ENCODE measurements at regions not wholly inside any gene's neighbourhood (a gene's known extent, or its start where the extent isn't known, plus 50 kb on each side); places are given as distances from the start of the nearest gene placed in this dataset.

DNA sequence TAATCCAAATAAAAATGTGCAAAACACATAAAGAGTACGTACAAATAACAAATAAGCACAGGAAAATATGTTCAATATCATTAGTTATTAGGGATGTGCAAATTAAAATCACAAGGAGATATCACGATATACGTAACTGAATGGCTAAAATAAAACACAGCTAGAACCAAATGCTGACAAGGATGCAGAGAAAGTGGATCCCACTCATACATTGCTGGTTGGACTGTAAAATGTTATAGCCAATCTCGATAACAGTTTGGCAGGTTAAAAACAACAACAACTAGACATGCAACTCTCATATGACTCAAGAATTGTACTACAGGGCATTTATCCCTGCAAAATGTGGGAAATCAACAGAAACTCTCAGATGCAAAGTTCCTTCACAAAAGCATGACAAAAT lies 553.9 kb downstream of the ADCYAP1 start:
- no peak for DNase-seq (ENCODE audit: low read depth)
- TF ChIP-seq, protein P1, sequence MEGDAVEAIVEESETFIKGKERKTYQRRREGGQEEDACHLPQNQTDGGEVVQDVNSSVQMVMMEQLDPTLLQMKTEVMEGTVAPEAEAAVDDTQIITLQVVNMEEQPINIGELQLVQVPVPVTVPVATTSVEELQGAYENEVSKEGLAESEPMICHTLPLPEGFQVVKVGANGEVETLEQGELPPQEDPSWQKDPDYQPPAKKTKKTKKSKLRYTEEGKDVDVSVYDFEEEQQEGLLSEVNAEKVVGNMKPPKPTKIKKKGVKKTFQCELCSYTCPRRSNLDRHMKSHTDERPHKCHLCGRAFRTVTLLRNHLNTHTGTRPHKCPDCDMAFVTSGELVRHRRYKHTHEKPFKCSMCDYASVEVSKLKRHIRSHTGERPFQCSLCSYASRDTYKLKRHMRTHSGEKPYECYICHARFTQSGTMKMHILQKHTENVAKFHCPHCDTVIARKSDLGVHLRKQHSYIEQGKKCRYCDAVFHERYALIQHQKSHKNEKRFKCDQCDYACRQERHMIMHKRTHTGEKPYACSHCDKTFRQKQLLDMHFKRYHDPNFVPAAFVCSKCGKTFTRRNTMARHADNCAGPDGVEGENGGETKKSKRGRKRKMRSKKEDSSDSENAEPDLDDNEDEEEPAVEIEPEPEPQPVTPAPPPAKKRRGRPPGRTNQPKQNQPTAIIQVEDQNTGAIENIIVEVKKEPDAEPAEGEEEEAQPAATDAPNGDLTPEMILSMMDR (IDR thresholded peaks at IDR 0.05; ENCODE audit: insufficient read depth, low read depth, low read length): no peak
- H3K4me3 ChIP-seq (ENCODE audit: low read depth, low read length): no peak overlapping the region

DNA sequence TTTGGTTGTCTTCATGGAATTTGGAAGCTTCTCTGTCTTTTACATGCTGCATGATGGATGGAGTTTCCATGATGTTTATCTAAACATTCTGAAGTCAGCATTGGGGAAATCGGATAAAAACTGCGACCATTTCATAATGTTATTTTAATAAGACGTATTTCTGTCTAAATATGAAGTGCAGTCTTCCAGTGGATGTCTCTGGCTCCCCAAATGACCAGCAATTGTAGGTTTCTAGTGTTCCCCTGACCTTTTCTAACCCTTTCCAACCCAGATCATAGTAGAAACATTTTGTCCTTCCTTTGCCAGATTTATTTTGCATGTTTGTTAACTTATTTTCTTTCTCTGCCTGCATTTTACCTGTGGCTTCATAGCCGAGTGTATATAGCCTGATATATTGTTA lies 559.3 kb downstream of the ADCYAP1 start:
- H3K4me3 ChIP-seq (ENCODE audit: low read depth, low read length): no peak overlapping the region
- DNase-seq (ENCODE audit: low read depth): no peak
- TF ChIP-seq, protein P1 (IDR thresholded peaks at IDR 0.05; ENCODE audit: insufficient read depth, low read depth, low read length): no peak

GRCh38 chr18:1464444-1465217 lies 560.0 kb downstream of the ADCYAP1 start:
- no peak overlapping the region for H3K4me3 ChIP-seq (ENCODE audit: low read depth, low read length)
- TF ChIP-seq, protein P1 (IDR thresholded peaks at IDR 0.05; ENCODE audit: insufficient read depth, low read depth, low read length): no peak
- DNase-seq (ENCODE audit: low read depth): no peak

GRCh38 chr18:1466035-1466434 lies 561.4 kb downstream of the ADCYAP1 start:
- H3K4me3 ChIP-seq (ENCODE audit: low read depth, low read length): no peak overlapping the region
- no peak for DNase-seq (ENCODE audit: low read depth)
- TF ChIP-seq, protein P1 (IDR thresholded peaks at IDR 0.05; ENCODE audit: insufficient read depth, low read depth, low read length): no peak

DNA sequence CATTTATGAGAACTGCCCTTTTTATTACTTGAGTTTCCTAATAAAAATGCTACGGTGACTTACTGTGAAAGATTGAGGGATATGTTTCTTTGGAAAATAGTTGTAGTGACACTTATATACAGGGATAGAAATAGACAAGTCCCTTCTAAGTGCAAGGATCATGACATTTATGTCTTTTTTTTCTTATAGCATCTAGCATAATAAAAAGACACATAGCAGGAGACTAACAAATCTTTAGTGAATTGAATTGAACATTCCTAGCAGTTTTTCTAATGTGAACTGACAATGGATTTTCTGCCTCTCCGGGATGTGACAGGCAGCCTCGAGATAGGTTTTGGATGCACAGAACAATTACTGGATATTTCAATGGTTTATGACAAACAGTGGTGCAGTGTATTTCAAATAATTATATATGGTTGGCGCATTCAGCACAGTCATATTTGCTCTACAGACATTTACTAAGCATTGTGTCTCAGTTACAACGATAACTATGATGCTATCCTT lies 562.8 kb downstream of the ADCYAP1 start:
- H3K4me3 ChIP-seq (ENCODE audit: low read depth, low read length): no peak overlapping the region
- DNase-seq (ENCODE audit: low read depth): no peak
- TF ChIP-seq, protein P1 (IDR thresholded peaks at IDR 0.05; ENCODE audit: insufficient read depth, low read depth, low read length): no peak

GRCh38 chr18:1468550-1468949 lies 563.9 kb downstream of the ADCYAP1 start:
- TF ChIP-seq, protein P1 (IDR thresholded peaks at IDR 0.05; ENCODE audit: insufficient read depth, low read depth, low read length): no peak

More at GRCh38 chr18:1468550-1468949, 563.9 kb downstream of the ADCYAP1 start:
- DNase-seq (ENCODE audit: low read depth): no peak
- no peak overlapping the region for H3K4me3 ChIP-seq (ENCODE audit: low read depth, low read length)

All from fibroblast of villous mesenchyme (primary cell).